ENCODE measurements at regions not wholly inside any gene's neighbourhood (a gene's known extent, or its start where the extent isn't known, plus 50 kb on each side); places are given as distances from the start of the nearest gene placed in this dataset.
"Not testable (repeated sequence)": the region's sequence is repeated elsewhere in the genome, so short reads cannot be mapped to it uniquely, and the experiment has no call there.

- no peak for DNase-seq
These were observed 301.9 kb upstream of the DSEL start for GRCh38 chr18:67818432-67818831.

- DNase-seq, result no peak
These were observed 298.8 kb upstream of the DSEL start for GRCh38 chr18:67815280-67815679.

GRCh38 chr18:67813380-67814028, 297.0 kb upstream of the DSEL start:
- no peak for DNase-seq

GRCh38 chr18:67805261-67805660, 288.7 kb upstream of the DSEL start:
- DNase-seq, result no peak

- DNase-seq, result no peak
These were observed 278.0 kb upstream of the DSEL start for GRCh38 chr18:67794521-67794920.

- DNase-seq, result no peak
These were observed 274.0 kb upstream of the DSEL start for GRCh38 chr18:67790527-67790926.

GRCh38 chr18:67789165-67789545, 272.6 kb upstream of the DSEL start:
- DNase-seq, result no peak

GRCh38 chr18:67788310-67789164, 272.0 kb upstream of the DSEL start:
- DNase-seq, result no peak

GRCh38 chr18:67783196-67783946, 266.9 kb upstream of the DSEL start:
- no peak for DNase-seq

- no peak for DNase-seq
These were observed 261.5 kb upstream of the DSEL start for GRCh38 chr18:67778016-67778415.

GRCh38 chr18:67776929-67777328, 260.4 kb upstream of the DSEL start:
- DNase-seq, result no peak

- no peak for DNase-seq
These were observed 254.8 kb upstream of the DSEL start for GRCh38 chr18:67771271-67771670.

- DNase-seq, result no peak
These were observed 254.0 kb upstream of the DSEL start for GRCh38 chr18:67770520-67770919.

GRCh38 chr18:67766930-67767329, 250.4 kb upstream of the DSEL start:
- DNase-seq, result no peak

- not testable (repeated sequence) for DNase-seq
These were observed 235.7 kb upstream of the DSEL start for GRCh38 chr18:67752211-67752610.

- no peak for DNase-seq
These were observed 226.4 kb upstream of the DSEL start for GRCh38 chr18:67742954-67743353.

GRCh38 chr18:67742525-67742924, 226.0 kb upstream of the DSEL start:
- DNase-seq, result no peak

GRCh38 chr18:67735506-67735905, 219.0 kb upstream of the DSEL start:
- DNase-seq, result no peak

GRCh38 chr18:67733088-67733487, 216.6 kb upstream of the DSEL start:
- DNase-seq, result no peak

GRCh38 chr18:67731851-67732250, 215.3 kb upstream of the DSEL start:
- DNase-seq, result no peak

- DNase-seq, result no peak
These were observed 214.4 kb upstream of the DSEL start for GRCh38 chr18:67730886-67731285.

GRCh38 chr18:67728364-67728763, 211.8 kb upstream of the DSEL start:
- no peak for DNase-seq

GRCh38 chr18:67726882-67727281, 210.4 kb upstream of the DSEL start:
- no peak for DNase-seq

GRCh38 chr18:67717800-67718199, 201.3 kb upstream of the DSEL start:
- no peak for DNase-seq

All from stimulated activated CD8-positive, alpha-beta memory T cell treated with anti-CD3 and anti-CD28 coated beads, Interleukin-4, amount 100 ng/mL, for 48 hours (primary cell).